Transverse colon (tissue), 4 donors: ENCODE measurements at regions not wholly inside any gene's neighbourhood (a gene's known extent, or its start where the extent isn't known, plus 50 kb on each side); places are given as distances from the start of the nearest gene placed in this dataset.

Source experiments
- EP300 ChIP-seq: sonication (generic); formaldehyde crosslinking; IDR thresholded peaks from one replicate; pipeline ENCODE4 v1.6.1; 2017; ENCODE audit warnings: antibody characterized with exemption, low read depth
- POLR2A ChIP-seq: fragments of 450-650 bp; IDR thresholded peaks from one replicate; pipeline ENCODE4 v1.6.1; 2016; ENCODE audit warnings: antibody characterized with exemption, mild to moderate bottlenecking, moderate library complexity
- POLR2AphosphoS5 ChIP-seq, 3 donors: sonication (generic); formaldehyde crosslinking; IDR thresholded peaks; one replicate each; pipeline ENCODE4 v1.6.1; 2016; ENCODE audit warnings: antibody characterized with exemption in 3 of 3
- TF ChIP-seq, protein P1 (sequence below), 5 experiments: fragments of 200-600 bp in 3 of 5; fragments of 450-650 bp in 2 of 5; sonication (generic) in 3 of 5; IDR thresholded peaks; 1 replicate in 2 of 5; 2 replicates in 3 of 5; pipeline ENCODE4 v1.5.1; 2016 to 2017; ENCODE audit warnings: antibody characterized with exemption in 5 of 5, inconsistent platforms in 3 of 5, mild to moderate bottlenecking in 2 of 5, moderate library complexity in 1 of 5

DNA sequence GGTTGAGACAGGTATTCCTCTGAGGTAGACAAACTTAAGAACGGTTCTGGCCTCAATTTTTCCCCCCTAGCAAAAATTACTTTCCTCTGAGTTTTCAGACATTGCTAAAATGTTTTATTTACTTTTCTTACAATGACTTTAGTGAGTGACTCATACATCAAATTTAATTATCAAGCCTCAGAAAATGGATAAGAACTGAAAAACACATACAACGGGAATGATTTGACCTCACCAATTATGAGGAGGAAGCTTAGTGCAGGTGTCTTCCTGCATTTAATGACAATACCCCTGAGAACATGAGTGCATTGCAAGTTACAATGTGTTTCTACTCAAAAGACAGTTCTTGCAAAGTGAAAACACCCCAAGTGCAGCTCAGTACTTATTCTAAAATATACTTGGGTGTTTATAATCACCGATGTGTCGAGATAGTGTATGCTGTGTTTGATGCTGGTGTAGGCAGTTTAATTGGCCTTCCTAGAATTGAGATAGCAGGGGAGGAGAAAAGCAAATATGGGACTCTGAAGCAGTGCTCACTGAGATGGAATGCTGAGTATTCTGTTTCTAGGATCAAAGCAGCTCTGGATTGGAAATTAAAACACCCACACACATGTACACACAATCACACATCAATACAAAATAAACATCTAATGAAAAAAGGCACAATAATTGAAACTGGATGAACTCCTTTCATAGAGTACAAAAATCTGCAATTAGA lies 189.5 kb upstream of the SLC10A2 start:
- TF ChIP-seq, protein P1, sequence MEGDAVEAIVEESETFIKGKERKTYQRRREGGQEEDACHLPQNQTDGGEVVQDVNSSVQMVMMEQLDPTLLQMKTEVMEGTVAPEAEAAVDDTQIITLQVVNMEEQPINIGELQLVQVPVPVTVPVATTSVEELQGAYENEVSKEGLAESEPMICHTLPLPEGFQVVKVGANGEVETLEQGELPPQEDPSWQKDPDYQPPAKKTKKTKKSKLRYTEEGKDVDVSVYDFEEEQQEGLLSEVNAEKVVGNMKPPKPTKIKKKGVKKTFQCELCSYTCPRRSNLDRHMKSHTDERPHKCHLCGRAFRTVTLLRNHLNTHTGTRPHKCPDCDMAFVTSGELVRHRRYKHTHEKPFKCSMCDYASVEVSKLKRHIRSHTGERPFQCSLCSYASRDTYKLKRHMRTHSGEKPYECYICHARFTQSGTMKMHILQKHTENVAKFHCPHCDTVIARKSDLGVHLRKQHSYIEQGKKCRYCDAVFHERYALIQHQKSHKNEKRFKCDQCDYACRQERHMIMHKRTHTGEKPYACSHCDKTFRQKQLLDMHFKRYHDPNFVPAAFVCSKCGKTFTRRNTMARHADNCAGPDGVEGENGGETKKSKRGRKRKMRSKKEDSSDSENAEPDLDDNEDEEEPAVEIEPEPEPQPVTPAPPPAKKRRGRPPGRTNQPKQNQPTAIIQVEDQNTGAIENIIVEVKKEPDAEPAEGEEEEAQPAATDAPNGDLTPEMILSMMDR (IDR thresholded peaks at IDR 0.05): no peak
- TF ChIP-seq POLR2A (no peak), EP300 (no peak), POLR2AphosphoS5 (IDR thresholded peaks at IDR 0.05) (no peak)
